ENCODE measurements at regions not wholly inside any gene's neighbourhood (a gene's known extent, or its start where the extent isn't known, plus 50 kb on each side); places are given as distances from the start of the nearest gene placed in this dataset.

GRCh38 chr19:30319876-30320275 lies 52.3 kb upstream of the ZNF536 start:
- Histone ChIP-seq H3K27ac (no peak overlapping the region), H3K9me3 (peaks cover 0 to 13% (median 0%) of the 10 kb centered on the region in 3 donors), H3K4me1 (no peaks in the 10 kb centered on the region), H3K27me3 (peaks cover 10% of the 10 kb centered on the region), H3K36me3 (no peaks in the 10 kb centered on the region), H3K4me3 (no peak overlapping the region)
- TF ChIP-seq, protein P1, sequence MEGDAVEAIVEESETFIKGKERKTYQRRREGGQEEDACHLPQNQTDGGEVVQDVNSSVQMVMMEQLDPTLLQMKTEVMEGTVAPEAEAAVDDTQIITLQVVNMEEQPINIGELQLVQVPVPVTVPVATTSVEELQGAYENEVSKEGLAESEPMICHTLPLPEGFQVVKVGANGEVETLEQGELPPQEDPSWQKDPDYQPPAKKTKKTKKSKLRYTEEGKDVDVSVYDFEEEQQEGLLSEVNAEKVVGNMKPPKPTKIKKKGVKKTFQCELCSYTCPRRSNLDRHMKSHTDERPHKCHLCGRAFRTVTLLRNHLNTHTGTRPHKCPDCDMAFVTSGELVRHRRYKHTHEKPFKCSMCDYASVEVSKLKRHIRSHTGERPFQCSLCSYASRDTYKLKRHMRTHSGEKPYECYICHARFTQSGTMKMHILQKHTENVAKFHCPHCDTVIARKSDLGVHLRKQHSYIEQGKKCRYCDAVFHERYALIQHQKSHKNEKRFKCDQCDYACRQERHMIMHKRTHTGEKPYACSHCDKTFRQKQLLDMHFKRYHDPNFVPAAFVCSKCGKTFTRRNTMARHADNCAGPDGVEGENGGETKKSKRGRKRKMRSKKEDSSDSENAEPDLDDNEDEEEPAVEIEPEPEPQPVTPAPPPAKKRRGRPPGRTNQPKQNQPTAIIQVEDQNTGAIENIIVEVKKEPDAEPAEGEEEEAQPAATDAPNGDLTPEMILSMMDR (IDR thresholded peaks at IDR 0.05), result no peak
- no peak for TF ChIP-seq EP300 (IDR thresholded peaks at IDR 0.05)
- no peak for TF ChIP-seq POLR2AphosphoS5 (IDR thresholded peaks at IDR 0.05)
- TF ChIP-seq POLR2A (IDR thresholded peaks at IDR 0.05), result no peak
- ATAC-seq, result no peak

DNA sequence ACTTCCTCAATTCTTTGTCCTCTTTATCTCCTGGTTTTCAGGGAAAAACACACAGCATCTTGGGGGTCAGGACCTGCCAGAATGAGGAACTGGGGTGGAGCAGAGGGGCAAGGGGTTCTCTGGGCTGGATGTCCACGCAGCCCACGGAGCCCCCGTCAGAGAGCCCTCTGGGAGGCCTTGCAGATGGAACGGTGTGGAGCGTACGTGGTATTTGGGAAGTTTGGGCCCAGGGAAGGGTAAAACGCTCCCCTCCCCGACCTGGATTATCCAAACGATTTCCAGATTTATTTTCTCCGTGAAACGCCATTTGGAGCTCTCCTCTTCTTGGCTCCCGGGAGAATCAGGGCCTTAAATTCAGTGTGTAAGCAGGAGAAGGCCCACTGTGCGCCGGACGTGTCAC lies 51.7 kb upstream of the ZNF536 start:
- Histone ChIP-seq H3K4me3 (no peak overlapping the region), H3K36me3 (no peaks in the 10 kb centered on the region), H3K9me3 (peaks cover 0 to 8% (median 0%) of the 10 kb centered on the region in 3 donors), H3K27ac (no peak overlapping the region), H3K27me3 (peaks cover 16% of the 10 kb centered on the region), H3K4me1 (no peaks in the 10 kb centered on the region)
- TF ChIP-seq POLR2A (IDR thresholded peaks at IDR 0.05) (no peak), EP300 (IDR thresholded peaks at IDR 0.05) (no peak), POLR2AphosphoS5 (IDR thresholded peaks at IDR 0.05) (no peak)
- TF ChIP-seq, protein P1 (IDR thresholded peaks at IDR 0.05), result no peak
- 53 to 57% methylated on average over 6 to 9 of the region's 15 CpGs for WGBS, 2 donors (ENCODE audit: low coverage in 1 of 2)
- no peak for ATAC-seq

DNA sequence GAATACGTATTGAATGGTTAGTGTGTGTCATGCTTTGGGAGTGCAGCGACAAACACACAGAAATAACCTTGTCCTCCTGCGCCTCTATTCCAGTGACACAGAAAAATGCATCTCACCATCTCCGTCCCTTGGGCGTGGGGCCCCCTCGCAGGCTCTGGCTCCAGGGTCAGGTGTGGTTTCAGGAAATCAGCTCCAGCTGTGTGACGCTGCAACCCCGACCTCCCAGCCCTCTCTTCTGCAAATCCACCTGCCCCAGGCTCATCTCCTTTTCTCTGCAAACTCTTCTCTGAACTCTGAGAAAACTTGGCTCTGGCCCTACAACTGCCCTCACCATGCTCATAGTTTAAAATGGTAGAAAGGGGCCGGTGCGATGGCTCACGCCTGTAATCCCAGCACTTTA lies 51.3 kb upstream of the ZNF536 start:
- TF ChIP-seq EP300 (IDR thresholded peaks at IDR 0.05), result no peak
- TF ChIP-seq POLR2A (IDR thresholded peaks at IDR 0.05), result no peak
- no peak for TF ChIP-seq POLR2AphosphoS5 (IDR thresholded peaks at IDR 0.05)
- TF ChIP-seq, protein P1 (IDR thresholded peaks at IDR 0.05), result no peak
- H3K27me3 ChIP-seq, result peaks cover 17% of the 10 kb centered on the region
- no peaks in the 10 kb centered on the region for H3K4me1 ChIP-seq
- H3K9me3 ChIP-seq, result peaks cover 0 to 8% (median 0%) of the 10 kb centered on the region in 3 donors
- WGBS, 2 donors (ENCODE audit: low coverage in 1 of 2), result 60 to 81% methylated on average over 1 to 5 of the region's 11 CpGs
- no peak overlapping the region for H3K4me3 ChIP-seq
- no peaks in the 10 kb centered on the region for H3K36me3 ChIP-seq
- H3K27ac ChIP-seq, result no peak overlapping the region
- no peak for ATAC-seq

Data from gastroesophageal sphincter (tissue), 4 donors.